Esophagus muscularis mucosa (tissue), 4 donors: ENCODE measurements at regions not wholly inside any gene's neighbourhood (a gene's known extent, or its start where the extent isn't known, plus 50 kb on each side); places are given as distances from the start of the nearest gene placed in this dataset.
"Not testable (repeated sequence)": the region's sequence is repeated elsewhere in the genome, so short reads cannot be mapped to it uniquely, and the experiment has no call there.

Source experiments
- DNase-seq: peaks from one replicate; pipeline ENCODE4 v3.0.0-alpha.2; 2017; ENCODE audit errors: extremely low spot score
- H3K27ac ChIP-seq, 4 donors: fragments of 200-600 bp; sonication (generic); replicated peaks in 1 of 4; 1 replicate in 3 of 4; 2 replicates in 1 of 4; pipeline ENCODE4 v1.5.1; 2016 to 2019; ENCODE audit warnings: mild to moderate bottlenecking in 1 of 4
- H3K27me3 ChIP-seq, 4 donors: fragments of 200-600 bp; sonication (generic); one replicate each; pipeline versions ENCODE4 v1.5.1 to v1.6.0; 2016 to 2019
- H3K36me3 ChIP-seq, 4 donors: fragments of 200-600 bp; sonication (generic); one replicate each; pipeline ENCODE4 v1.5.1; 2016 to 2019
- H3K4me1 ChIP-seq, 4 donors: fragments of 200-600 bp; sonication (generic); one replicate each; pipeline ENCODE4 v1.5.1; 2016 to 2019
- H3K4me3 ChIP-seq, 4 donors: fragments of 200-600 bp; sonication (generic); 1 replicate in 2 of 4; 2 replicates in 2 of 4; pipeline ENCODE4 v1.5.1; 2016 to 2019; ENCODE audit warnings: mild to moderate bottlenecking in 4 of 4, moderate library complexity in 1 of 4
- H3K9me3 ChIP-seq, 4 donors: fragments of 200-600 bp; sonication (generic); 1 replicate in 3 of 4; 2 replicates in 1 of 4; pipeline ENCODE4 v1.5.1; 2016 to 2019
- CTCF ChIP-seq, 3 experiments: fragments of 200-600 bp in 2 of 3; fragments of 450-650 bp in 1 of 3; sonication (generic) in 2 of 3; IDR thresholded peaks; one replicate each; pipeline ENCODE4 v1.5.1; 2017 to 2019; ENCODE audit warnings: antibody characterized with exemption in 3 of 3, mild to moderate bottlenecking in 2 of 3, moderate library complexity in 1 of 3
- EP300 ChIP-seq: sonication (generic); formaldehyde crosslinking; IDR thresholded peaks from one replicate; pipeline ENCODE4 v1.6.1; 2017; ENCODE audit warnings: antibody characterized with exemption
- POLR2A ChIP-seq: fragments of 450-650 bp; IDR thresholded peaks from one replicate; pipeline ENCODE4 v1.6.1; 2017; ENCODE audit warnings: antibody characterized with exemption, moderate library complexity, mild to moderate bottlenecking, low read depth
- POLR2AphosphoS5 ChIP-seq, 2 donors: sonication (generic); formaldehyde crosslinking; IDR thresholded peaks; one replicate each; pipeline ENCODE4 v1.6.1; 2017; ENCODE audit warnings: antibody characterized with exemption in 2 of 2
- WGBS: methylation state at CpG from one replicate; pipeline ENCODE4 v1.1.5; 2018; 5-methylcytosine and 5-hydroxymethylcytosine counted together
- intact Hi-C: fragments of 100-400 bp; cut with DNase I; formaldehyde crosslinking; loops from one replicate; pipeline ENCODE4 v1.15.1; 2023

- intact Hi-C loops = no loop called here
- Histone ChIP-seq H3K4me3 (no peak overlapping the region), H3K36me3 (no peaks in the 10 kb centered on the region), H3K4me1 (no peaks in the 10 kb centered on the region), H3K27ac (no peak overlapping the region), H3K27me3 (peaks cover 0 to 22% (median 0%) of the 10 kb centered on the region in 4 donors), H3K9me3 (no peaks in the 10 kb centered on the region)
- DNase-seq = peak; percentile 77
- WGBS = 33% methylated on average over 4 of the region's 4 CpGs
- no peak for TF ChIP-seq CTCF (IDR thresholded peaks at IDR 0.05)
- TF ChIP-seq POLR2AphosphoS5 (IDR thresholded peaks at IDR 0.05) = no peak
- TF ChIP-seq POLR2A = no peak
- TF ChIP-seq EP300 = no peak
Measured at GRCh38 chr14:106185837-106186233, 659.5 kb downstream of the TMEM121 start.

GRCh38 chr14:106187216-106187615 lies 660.8 kb downstream of the TMEM121 start:
- no peak overlapping the region for H3K4me3 ChIP-seq
- H3K27ac ChIP-seq = no peak overlapping the region
- peak; percentile 66 for DNase-seq
- no peaks in the 10 kb centered on the region for H3K36me3 ChIP-seq
- no peaks in the 10 kb centered on the region for H3K9me3 ChIP-seq
- H3K4me1 ChIP-seq = no peaks in the 10 kb centered on the region
- intact Hi-C loops = no loop called here
- TF ChIP-seq POLR2A (no peak), POLR2AphosphoS5 (IDR thresholded peaks at IDR 0.05) (no peak), EP300 (no peak), CTCF (IDR thresholded peaks at IDR 0.05) (no peak)
- H3K27me3 ChIP-seq = peaks cover 0 to 18% (median 0%) of the 10 kb centered on the region in 4 donors
- WGBS = 57% methylated on average over 3 of the region's 3 CpGs

- intact Hi-C loops, H3K9me3 ChIP-seq, H3K4me3 ChIP-seq, H3K27ac ChIP-seq, DNase-seq, H3K4me1 ChIP-seq, H3K36me3 ChIP-seq: not testable (repeated sequence)
- H3K27me3 ChIP-seq = peaks cover 0 to 21% (median 0%) of the 10 kb centered on the region in 4 donors
Measured at GRCh38 chr14:106192701-106193100, 666.3 kb downstream of the TMEM121 start.

GRCh38 chr14:106196459-106196858 lies 670.1 kb downstream of the TMEM121 start:
- H3K27ac ChIP-seq, H3K9me3 ChIP-seq, H3K4me3 ChIP-seq, intact Hi-C loops, DNase-seq, H3K36me3 ChIP-seq, H3K4me1 ChIP-seq: not testable (repeated sequence)
- WGBS = 60% methylated on average over 7 of the region's 7 CpGs
- peaks cover 0 to 45% (median 0%) of the 10 kb centered on the region in 4 donors for H3K27me3 ChIP-seq

- H3K27ac ChIP-seq, H3K4me3 ChIP-seq, H3K4me1 ChIP-seq, DNase-seq, H3K9me3 ChIP-seq, H3K36me3 ChIP-seq, intact Hi-C loops: not testable (repeated sequence)
- WGBS = 65% methylated on average over 4 of the region's 4 CpGs
- peaks cover 0 to 45% (median 0%) of the 10 kb centered on the region in 4 donors for H3K27me3 ChIP-seq
Measured at GRCh38 chr14:106197264-106197663, 670.9 kb downstream of the TMEM121 start.

- no peak overlapping the region for H3K4me3 ChIP-seq
- DNase-seq = no peak
- no peaks in the 10 kb centered on the region for H3K36me3 ChIP-seq
- WGBS = 79% methylated on average over 12 of the region's 12 CpGs
- no peak overlapping the region for H3K27ac ChIP-seq
- intact Hi-C loops = no loop called here
- H3K4me1 ChIP-seq = no peaks in the 10 kb centered on the region
- H3K9me3 ChIP-seq = no peaks in the 10 kb centered on the region
- H3K27me3 ChIP-seq = peaks cover 0 to 42% (median 0%) of the 10 kb centered on the region in 4 donors
- TF ChIP-seq EP300 (no peak), POLR2A (no peak), CTCF (IDR thresholded peaks at IDR 0.05) (no peak), POLR2AphosphoS5 (IDR thresholded peaks at IDR 0.05) (no peak)
Measured at GRCh38 chr14:106199097-106199496, 672.7 kb downstream of the TMEM121 start.
